IPS-20b (cell line): ENCODE measurements at regions not wholly inside any gene's neighbourhood (a gene's known extent, or its start where the extent isn't known, plus 50 kb on each side); places are given as distances from the start of the nearest gene placed in this dataset.
"Not testable (repeated sequence)": the region's sequence is repeated elsewhere in the genome, so short reads cannot be mapped to it uniquely, and the experiment has no call there.

Source experiments
- H3K27ac ChIP-seq: one replicate; pipeline ENCODE4 v1.5.1; 2013; ENCODE audit warnings: low read length
- H3K27me3 ChIP-seq: 2 replicates; pipeline ENCODE4 v1.6.1; 2013; ENCODE audit warnings: mild to moderate bottlenecking, low read length, inconsistent platforms; ENCODE audit not compliant: insufficient read depth
- H3K36me3 ChIP-seq: 2 replicates; pipeline ENCODE4 v1.6.1; 2013; ENCODE audit warnings: low read depth, mild to moderate bottlenecking, inconsistent platforms, low read length, moderate library complexity; ENCODE audit not compliant: insufficient read depth
- H3K4me1 ChIP-seq: 2 replicates; pipeline ENCODE4 v1.6.1; 2013; ENCODE audit warnings: mild to moderate bottlenecking, control low read depth, inconsistent platforms, low read length, moderate library complexity; ENCODE audit not compliant: insufficient read depth
- H3K4me3 ChIP-seq: 2 replicates; pipeline ENCODE4 v1.5.1; 2013; ENCODE audit warnings: mild to moderate bottlenecking, low read length, inconsistent platforms
- H3K9ac ChIP-seq: 2 replicates; pipeline ENCODE4 v1.6.1; 2013; ENCODE audit warnings: low read depth, mild to moderate bottlenecking, inconsistent platforms, low read length, moderate library complexity
- H3K9me3 ChIP-seq: 2 replicates; pipeline ENCODE4 v1.6.1; 2013; ENCODE audit warnings: mild to moderate bottlenecking, low read depth, low read length, inconsistent platforms; ENCODE audit not compliant: insufficient read depth

GRCh38 chr6:12613811-12614210 is 102.8 kb upstream of the PHACTR1 start:
- H3K36me3 ChIP-seq = no peaks in the 10 kb centered on the region
- H3K9ac ChIP-seq = no peak overlapping the region
- H3K9me3 ChIP-seq = no peaks in the 10 kb centered on the region
- 0 out of 2 replicates have a peak, but pooled peaks cover under 1% of the 10 kb centered on the region for H3K4me1 ChIP-seq
- H3K27ac ChIP-seq = no peak overlapping the region
- no peaks in the 10 kb centered on the region for H3K27me3 ChIP-seq
- H3K4me3 ChIP-seq = no peak overlapping the region

DNA sequence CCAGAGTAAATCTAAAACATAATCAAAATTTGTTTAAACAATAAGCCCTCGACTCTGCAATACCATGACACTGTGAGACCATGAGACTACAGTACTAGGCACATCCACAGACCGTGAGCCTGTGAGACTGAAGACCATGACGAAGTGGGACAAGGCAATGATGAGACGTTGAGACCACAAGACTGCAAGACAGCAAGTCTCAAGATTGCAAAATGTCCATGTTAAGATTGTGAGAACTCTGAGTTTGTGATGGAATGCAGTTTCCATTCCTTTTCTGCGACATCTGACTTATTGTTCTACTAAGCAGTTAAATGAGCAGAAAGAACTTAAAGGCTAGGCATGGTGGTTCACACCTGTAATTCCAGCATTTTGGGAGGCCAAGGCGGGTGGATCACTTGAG is 102.1 kb upstream of the PHACTR1 start:
- no peak overlapping the region for H3K27ac ChIP-seq
- no peaks in the 10 kb centered on the region for H3K27me3 ChIP-seq
- no peaks in the 10 kb centered on the region for H3K36me3 ChIP-seq
- no peak overlapping the region for H3K9ac ChIP-seq
- no peaks in the 10 kb centered on the region for H3K9me3 ChIP-seq
- no peak overlapping the region for H3K4me3 ChIP-seq
- H3K4me1 ChIP-seq = no peaks in the 10 kb centered on the region

GRCh38 chr6:12618296-12618695 is 98.3 kb upstream of the PHACTR1 start:
- no peak overlapping the region for H3K9ac ChIP-seq
- no peaks in the 10 kb centered on the region for H3K27me3 ChIP-seq
- no peaks in the 10 kb centered on the region for H3K9me3 ChIP-seq
- H3K36me3 ChIP-seq = no peaks in the 10 kb centered on the region
- H3K4me3 ChIP-seq = no peak overlapping the region
- no peaks in the 10 kb centered on the region for H3K4me1 ChIP-seq
- H3K27ac ChIP-seq = no peak overlapping the region

GRCh38 chr6:12621754-12622153 is 94.8 kb upstream of the PHACTR1 start:
- H3K9me3 ChIP-seq = no peaks in the 10 kb centered on the region
- no peaks in the 10 kb centered on the region for H3K36me3 ChIP-seq
- H3K27ac ChIP-seq = no peak overlapping the region
- H3K9ac ChIP-seq = no peak overlapping the region
- H3K4me1 ChIP-seq = no peaks in the 10 kb centered on the region
- no peak overlapping the region for H3K4me3 ChIP-seq
- H3K27me3 ChIP-seq = no peaks in the 10 kb centered on the region

DNA sequence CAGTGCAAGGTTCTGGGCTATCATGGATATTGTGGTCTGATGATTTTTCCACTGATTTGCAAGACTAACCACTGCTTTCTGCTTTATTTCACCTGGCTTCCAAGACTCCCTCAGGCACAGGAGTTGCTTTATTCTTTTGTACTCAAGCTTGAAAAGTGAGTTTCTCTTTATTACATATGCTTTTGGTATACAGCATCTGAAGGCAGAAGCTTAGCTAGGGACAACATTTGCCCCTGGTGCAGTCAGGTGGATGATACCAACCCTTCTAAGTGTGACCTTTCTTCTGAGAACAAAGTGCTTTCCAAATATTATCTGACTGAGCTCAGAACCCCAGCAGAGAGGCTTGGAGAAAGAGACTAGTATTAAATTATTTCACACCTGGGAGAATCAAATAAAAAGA is 94.0 kb upstream of the PHACTR1 start:
- no peak overlapping the region for H3K27ac ChIP-seq

DNA sequence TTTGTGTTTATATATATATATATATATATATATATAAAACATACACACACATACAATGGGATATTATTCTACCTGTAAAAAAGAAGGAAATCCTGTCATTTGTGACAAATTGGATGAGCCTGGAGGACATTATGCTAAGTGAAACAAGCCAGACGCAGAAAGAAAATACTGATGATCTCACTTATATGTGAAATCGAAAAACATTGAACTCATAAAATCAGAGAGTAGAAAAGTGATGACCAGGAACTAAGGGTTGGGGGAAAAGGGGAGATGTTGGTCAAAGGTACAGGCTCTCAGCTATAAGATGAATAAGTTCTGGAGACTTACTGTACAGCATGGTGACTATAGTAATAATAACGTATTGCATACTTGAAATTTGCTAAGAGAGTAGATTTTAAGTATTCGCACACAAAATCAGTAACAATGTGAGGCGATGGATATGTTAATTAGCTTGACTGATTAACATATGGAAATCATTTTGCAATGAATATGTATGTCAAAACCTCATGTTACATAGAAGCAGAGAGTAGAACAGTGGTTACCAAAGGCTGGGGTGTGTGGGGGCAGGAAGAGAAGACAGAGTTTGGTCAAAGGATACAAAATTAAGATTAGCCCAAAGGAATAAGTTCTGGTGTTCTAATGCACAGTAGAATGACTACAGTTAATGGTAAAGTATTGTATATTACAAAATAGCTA is 92.3 kb upstream of the PHACTR1 start:
- no peaks in the 10 kb centered on the region for H3K27me3 ChIP-seq
- H3K9ac ChIP-seq = no peak overlapping the region
- no peak overlapping the region for H3K27ac ChIP-seq
- H3K9me3 ChIP-seq = no peaks in the 10 kb centered on the region
- no peaks in the 10 kb centered on the region for H3K36me3 ChIP-seq
- no peak overlapping the region for H3K4me3 ChIP-seq
- H3K4me1 ChIP-seq = no peaks in the 10 kb centered on the region

More for the DNA sequence above, 94.0 kb upstream of the PHACTR1 start:
- Histone ChIP-seq H3K4me3 (no peak overlapping the region), H3K9me3 (no peaks in the 10 kb centered on the region), H3K36me3 (no peaks in the 10 kb centered on the region), H3K9ac (no peak overlapping the region), H3K4me1 (no peaks in the 10 kb centered on the region), H3K27me3 (no peaks in the 10 kb centered on the region)

DNA sequence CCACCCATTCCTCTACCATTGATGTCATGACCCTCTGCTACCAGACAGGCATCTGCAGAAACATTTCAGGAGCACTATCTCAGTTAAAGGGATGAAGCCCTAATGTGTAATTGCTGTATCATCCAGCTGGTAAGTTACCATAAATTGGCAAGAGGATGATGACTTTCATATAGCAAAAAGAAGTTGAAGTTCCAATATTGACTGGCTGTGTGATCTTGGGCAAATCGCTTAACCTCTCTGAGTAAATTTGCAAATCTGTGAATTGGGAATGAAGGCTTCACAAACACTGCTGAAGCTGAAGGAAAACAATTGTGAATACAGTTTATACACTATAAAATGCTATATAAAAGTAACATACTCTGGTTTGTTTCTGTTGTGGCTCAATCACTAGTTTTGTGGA is 89.5 kb upstream of the PHACTR1 start:
- H3K36me3 ChIP-seq = no peaks in the 10 kb centered on the region
- H3K4me1 ChIP-seq = no peaks in the 10 kb centered on the region
- no peak overlapping the region for H3K4me3 ChIP-seq

GRCh38 chr6:12628327-12628726 is 88.2 kb upstream of the PHACTR1 start:
- no peak overlapping the region for H3K27ac ChIP-seq
- H3K4me3 ChIP-seq = no peak overlapping the region
- no peaks in the 10 kb centered on the region for H3K36me3 ChIP-seq
- no peaks in the 10 kb centered on the region for H3K9me3 ChIP-seq
- no peaks in the 10 kb centered on the region for H3K27me3 ChIP-seq
- no peaks in the 10 kb centered on the region for H3K4me1 ChIP-seq
- no peak overlapping the region for H3K9ac ChIP-seq

More for the DNA sequence above, 89.5 kb upstream of the PHACTR1 start:
- H3K9me3 ChIP-seq = no peaks in the 10 kb centered on the region
- no peaks in the 10 kb centered on the region for H3K27me3 ChIP-seq
- H3K9ac ChIP-seq = no peak overlapping the region
- no peak overlapping the region for H3K27ac ChIP-seq

- not testable (repeated sequence) for H3K27me3 ChIP-seq, H3K4me1 ChIP-seq, H3K27ac ChIP-seq, H3K4me3 ChIP-seq, H3K36me3 ChIP-seq, H3K9me3 ChIP-seq, H3K9ac ChIP-seq
Observed at GRCh38 chr6:12633746-12634145, 82.8 kb upstream of the PHACTR1 start.

DNA sequence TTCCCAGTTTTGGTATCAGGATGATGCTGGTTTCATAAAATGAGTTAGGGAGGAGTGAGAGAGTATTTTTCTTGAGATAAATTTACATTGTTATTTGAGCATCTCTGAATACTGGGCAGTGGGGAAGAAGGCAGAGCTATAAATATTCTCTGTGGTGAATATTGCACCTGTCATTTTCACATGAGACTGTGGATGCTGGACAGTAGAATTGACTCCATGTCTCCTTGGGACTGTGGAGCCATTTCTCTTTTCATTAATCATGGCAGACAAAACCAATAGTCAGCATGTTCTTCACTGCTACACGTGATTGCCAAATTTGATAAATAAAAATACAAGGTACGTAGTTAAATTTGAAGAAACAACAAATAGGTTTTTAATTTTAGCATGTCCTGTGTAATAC is 81.2 kb upstream of the PHACTR1 start:
- no peaks in the 10 kb centered on the region for H3K27me3 ChIP-seq
- H3K9ac ChIP-seq = no peak overlapping the region
- H3K4me3 ChIP-seq = no peak overlapping the region
- H3K9me3 ChIP-seq = no peaks in the 10 kb centered on the region; the same call in 1 of the 2 replicates
- H3K4me1 ChIP-seq = no peaks in the 10 kb centered on the region
- no peak overlapping the region for H3K27ac ChIP-seq
- H3K36me3 ChIP-seq = no peaks in the 10 kb centered on the region

DNA sequence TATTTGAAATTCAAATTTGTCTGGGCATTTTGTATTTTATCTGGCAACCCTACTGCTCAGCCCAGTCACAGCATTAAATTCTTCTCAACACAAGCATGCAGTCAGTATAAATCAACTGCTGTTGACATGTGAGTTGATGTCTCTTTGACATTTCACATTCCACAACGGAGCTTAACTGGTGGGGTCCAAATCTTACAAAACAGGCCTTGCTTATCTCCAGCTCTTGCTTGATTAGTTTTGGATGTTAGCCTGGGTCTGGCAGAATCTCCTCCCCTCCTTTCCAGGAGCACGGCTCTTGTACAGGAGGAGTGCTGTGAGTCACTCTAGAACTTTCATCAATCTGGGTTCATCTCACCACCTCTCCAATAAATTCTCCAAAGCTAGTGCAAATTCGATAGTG is 80.8 kb upstream of the PHACTR1 start:
- H3K9me3 ChIP-seq = no peaks in the 10 kb centered on the region; the same call in 1 of the 2 replicates
- no peak overlapping the region for H3K9ac ChIP-seq
- H3K27ac ChIP-seq = no peak overlapping the region
- no peaks in the 10 kb centered on the region for H3K4me1 ChIP-seq
- no peaks in the 10 kb centered on the region for H3K27me3 ChIP-seq
- H3K4me3 ChIP-seq = no peak overlapping the region
- H3K36me3 ChIP-seq = no peaks in the 10 kb centered on the region

GRCh38 chr6:12636336-12636735 is 80.2 kb upstream of the PHACTR1 start:
- Histone ChIP-seq H3K4me1 (no peaks in the 10 kb centered on the region), H3K4me3 (no peak overlapping the region), H3K27me3 (no peaks in the 10 kb centered on the region), H3K27ac (no peak overlapping the region), H3K36me3 (no peaks in the 10 kb centered on the region), H3K9ac (no peak overlapping the region), H3K9me3 (no peaks in the 10 kb centered on the region; the same call in 1 of the 2 replicates)
